Pancreas (tissue), 10 donors: ENCODE measurements at regions not wholly inside any gene's neighbourhood (a gene's known extent, or its start where the extent isn't known, plus 50 kb on each side); places are given as distances from the start of the nearest gene placed in this dataset.

Source experiments
- ATAC-seq, 4 donors: fragments of 200-7000 bp; cut with Tn5 transposase; one replicate each; pipeline versions ENCODE4 v1.8.0 to v1.9.1; 2020; ENCODE audit warnings: mild to moderate bottlenecking in 4 of 4, moderate library complexity in 4 of 4
- DNase-seq, 6 donors: peaks; one replicate each; pipeline ENCODE4 v3.0.0-alpha.2; 2020
- FAIRE-seq: peaks from 2 replicates; lab custom pipeline; 2012; peaks lifted over from hg19 to GRCh38; lab: Jason Lieb, UNC
- H3K27ac ChIP-seq, 4 donors: fragments of 200-600 bp; sonication (generic); 1 replicate in 3 of 4; 2 replicates in 1 of 4; pipeline versions ENCODE4 v1.5.0 to v1.8.0; 2020
- H3K27me3 ChIP-seq, 4 donors: fragments of 200-600 bp; one replicate each; pipeline ENCODE4 v1.8.0; 2021
- H3K36me3 ChIP-seq, 3 donors: fragments of 200-600 bp; sonication (generic) in 1 of 3; one replicate each; pipeline versions ENCODE4 v1.5.0 to v1.8.0; 2020 to 2021
- H3K4me1 ChIP-seq, 3 donors: fragments of 200-600 bp; one replicate each; pipeline ENCODE4 v1.8.0; 2021
- H3K4me3 ChIP-seq, 4 donors: fragments of 200-600 bp; sonication (generic) in 2 of 4; one replicate each; pipeline versions ENCODE4 v1.5.0 to v1.8.0; 2020 to 2021
- H3K9me3 ChIP-seq, 4 donors: fragments of 200-600 bp; one replicate each; pipeline ENCODE4 v1.8.0; 2021
- WGBS, 2 donors: extraction: QIAGEN DNeasy Blood & Tissue Kit; methylation state at CpG; one replicate each; pipeline ENCODE4 v1.1.7; 2013; 5-methylcytosine and 5-hydroxymethylcytosine counted together
- intact Hi-C, 3 donors: fragments of 100-400 bp; cut with DNase I; formaldehyde crosslinking; loops; one replicate each; pipeline versions ENCODE4 v1.11.1 to v1.14.2; 2022
- TF ChIP-seq, protein P1 (sequence below), 4 donors: fragments of 200-600 bp; sonication (generic) in 3 of 4; IDR thresholded peaks; one replicate each; pipeline versions ENCODE4 v1.5.0 to v1.8.0; 2021; ENCODE audit warnings: antibody characterized with exemption in 4 of 4
- donor health status: healthy with polysubstance abuse.
- donor health status: DM: no; HTN: no; CAD: no; lungs with moderate emphysema.
- donor health status: DM: no; HTN: no; CAD: no.
- donor health status: control.
- donor health status: control.
- donor health status: Bipolar disorder and iron deficiency.
- donor health status: DM: yes; HTN: yes; CAD: no.
- donor health status: DM: no; HTN: no; CAD: no.
- donor health status: DM: no; HTN: no; CAD: no.
- donor health status: DM: yes; HTN: yes; CAD: no.

DNA sequence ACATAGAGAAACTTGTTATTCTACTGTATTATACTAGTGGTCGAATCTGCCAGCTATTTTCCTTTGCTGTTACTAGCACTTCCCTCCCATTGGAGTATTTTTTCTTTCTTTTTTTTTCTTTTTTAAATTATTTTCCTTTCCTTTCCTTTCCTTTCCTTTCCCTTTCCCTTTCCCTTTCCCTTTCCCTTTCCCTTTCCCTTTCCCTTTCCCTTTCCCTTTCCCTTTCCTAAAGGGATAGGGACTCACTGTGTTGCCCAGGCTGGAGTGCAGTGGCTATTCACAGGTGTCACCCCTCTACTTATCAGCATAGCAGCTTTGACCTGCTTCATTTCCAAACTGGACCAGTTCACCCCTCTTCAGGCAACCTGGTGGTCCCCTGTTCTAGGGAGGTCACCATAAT is 212.6 kb upstream of the SP4 start:
- TF ChIP-seq, protein P1, sequence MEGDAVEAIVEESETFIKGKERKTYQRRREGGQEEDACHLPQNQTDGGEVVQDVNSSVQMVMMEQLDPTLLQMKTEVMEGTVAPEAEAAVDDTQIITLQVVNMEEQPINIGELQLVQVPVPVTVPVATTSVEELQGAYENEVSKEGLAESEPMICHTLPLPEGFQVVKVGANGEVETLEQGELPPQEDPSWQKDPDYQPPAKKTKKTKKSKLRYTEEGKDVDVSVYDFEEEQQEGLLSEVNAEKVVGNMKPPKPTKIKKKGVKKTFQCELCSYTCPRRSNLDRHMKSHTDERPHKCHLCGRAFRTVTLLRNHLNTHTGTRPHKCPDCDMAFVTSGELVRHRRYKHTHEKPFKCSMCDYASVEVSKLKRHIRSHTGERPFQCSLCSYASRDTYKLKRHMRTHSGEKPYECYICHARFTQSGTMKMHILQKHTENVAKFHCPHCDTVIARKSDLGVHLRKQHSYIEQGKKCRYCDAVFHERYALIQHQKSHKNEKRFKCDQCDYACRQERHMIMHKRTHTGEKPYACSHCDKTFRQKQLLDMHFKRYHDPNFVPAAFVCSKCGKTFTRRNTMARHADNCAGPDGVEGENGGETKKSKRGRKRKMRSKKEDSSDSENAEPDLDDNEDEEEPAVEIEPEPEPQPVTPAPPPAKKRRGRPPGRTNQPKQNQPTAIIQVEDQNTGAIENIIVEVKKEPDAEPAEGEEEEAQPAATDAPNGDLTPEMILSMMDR (IDR thresholded peaks at IDR 0.05): no peak
- intact Hi-C loops: no loop called here
- Histone ChIP-seq H3K27ac (no peak overlapping the region), H3K36me3 (no peaks in the 10 kb centered on the region), H3K4me3 (no peak overlapping the region), H3K4me1 (no peaks in the 10 kb centered on the region), H3K27me3 (no peaks in the 10 kb centered on the region), H3K9me3 (no peaks in the 10 kb centered on the region)
- DNase-seq: no peak
- ATAC-seq: no peak
- FAIRE-seq: no peak
- 94% methylated on average over 1 of the region's 1 CpG for WGBS, 2 donors

DNA sequence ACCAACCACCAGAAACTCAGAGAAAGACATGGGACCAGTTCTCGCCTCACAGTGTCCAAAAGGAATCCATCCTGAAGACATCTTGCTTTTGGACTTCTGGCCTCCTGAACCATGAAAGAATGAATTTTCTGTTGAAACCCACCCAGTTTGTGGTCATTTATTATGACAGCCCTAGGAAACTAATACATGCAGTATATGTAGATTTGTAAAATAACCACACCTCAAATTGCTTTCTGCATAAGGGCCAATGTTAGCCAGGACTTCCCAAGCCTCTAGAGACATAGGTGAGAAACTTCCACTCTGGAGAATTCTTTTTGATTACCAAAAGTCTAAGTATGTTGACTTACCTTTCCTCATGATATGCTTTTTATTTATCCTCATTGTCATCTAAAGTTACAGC is 210.5 kb upstream of the SP4 start:
- Histone ChIP-seq H3K4me3 (no peak overlapping the region), H3K4me1 (no peaks in the 10 kb centered on the region), H3K36me3 (no peaks in the 10 kb centered on the region), H3K27me3 (no peaks in the 10 kb centered on the region), H3K27ac (no peak overlapping the region), H3K9me3 (no peaks in the 10 kb centered on the region)
- ATAC-seq: no peak
- TF ChIP-seq, protein P1 (IDR thresholded peaks at IDR 0.05): no peak
- no peak for DNase-seq
- intact Hi-C loops: no loop called here
- FAIRE-seq: no peak
- 57 to 90% methylated on average over 1 of the region's 1 CpG for WGBS, 2 donors

DNA sequence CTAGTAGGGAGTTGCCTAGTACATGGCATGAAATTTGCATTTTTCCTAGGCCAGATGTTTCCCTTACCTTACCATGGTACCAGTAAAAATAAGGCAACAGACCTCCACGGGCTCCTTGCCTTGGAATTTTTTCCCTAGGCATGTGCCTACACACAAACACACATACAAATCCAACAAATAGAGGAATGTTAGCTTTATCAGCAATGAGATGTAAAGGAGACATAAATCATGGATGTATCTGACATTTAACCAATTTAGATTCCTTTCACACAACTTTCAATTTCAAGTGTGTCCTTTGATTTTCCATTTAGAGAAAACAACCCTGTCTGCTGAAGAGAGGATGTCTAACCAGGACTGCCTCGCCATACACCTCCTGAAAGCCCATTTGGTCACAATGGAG is 209.7 kb upstream of the SP4 start:
- intact Hi-C loops: no loop called here
- Histone ChIP-seq H3K27me3 (no peaks in the 10 kb centered on the region), H3K4me1 (no peaks in the 10 kb centered on the region), H3K9me3 (no peaks in the 10 kb centered on the region), H3K36me3 (no peaks in the 10 kb centered on the region), H3K27ac (no peak overlapping the region), H3K4me3 (no peak overlapping the region)
- DNase-seq (no peak), ATAC-seq (no peak), FAIRE-seq (no peak)
- TF ChIP-seq, protein P1 (IDR thresholded peaks at IDR 0.05): no peak
- 58 to 62% methylated on average over 2 of the region's 2 CpGs for WGBS, 2 donors

DNA sequence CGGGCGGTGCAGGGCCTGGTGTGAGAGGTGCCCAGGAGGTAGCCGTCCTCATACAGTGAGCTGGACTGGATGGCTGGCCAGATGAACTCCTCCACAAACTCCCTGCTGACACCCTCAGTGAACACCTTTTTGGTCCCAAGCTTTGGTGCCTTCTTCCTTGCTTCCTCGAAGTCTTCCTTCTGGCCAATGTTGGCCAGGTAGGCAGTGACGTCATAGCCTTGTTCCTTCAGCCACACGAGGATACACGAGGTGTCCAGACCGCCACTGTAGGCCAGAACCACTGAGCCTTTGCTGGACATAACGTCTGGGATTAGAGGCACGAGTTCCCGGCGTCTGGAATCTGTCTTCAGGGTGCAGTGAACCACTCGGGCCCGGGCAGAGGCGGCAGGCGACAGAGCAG is 206.8 kb upstream of the SP4 start:
- no peak for ATAC-seq
- no peak for FAIRE-seq
- H3K27ac ChIP-seq: no peak overlapping the region
- intact Hi-C loops: no loop called here
- H3K4me1 ChIP-seq: no peaks in the 10 kb centered on the region
- TF ChIP-seq, protein P1 (IDR thresholded peaks at IDR 0.05): no peak
- H3K27me3 ChIP-seq: no peaks in the 10 kb centered on the region
- H3K4me3 ChIP-seq: no peak overlapping the region
- no peaks in the 10 kb centered on the region for H3K36me3 ChIP-seq
- 71 to 79% methylated on average over 16 of the region's 16 CpGs for WGBS, 2 donors
- no peak for DNase-seq
- H3K9me3 ChIP-seq: no peaks in the 10 kb centered on the region

DNA sequence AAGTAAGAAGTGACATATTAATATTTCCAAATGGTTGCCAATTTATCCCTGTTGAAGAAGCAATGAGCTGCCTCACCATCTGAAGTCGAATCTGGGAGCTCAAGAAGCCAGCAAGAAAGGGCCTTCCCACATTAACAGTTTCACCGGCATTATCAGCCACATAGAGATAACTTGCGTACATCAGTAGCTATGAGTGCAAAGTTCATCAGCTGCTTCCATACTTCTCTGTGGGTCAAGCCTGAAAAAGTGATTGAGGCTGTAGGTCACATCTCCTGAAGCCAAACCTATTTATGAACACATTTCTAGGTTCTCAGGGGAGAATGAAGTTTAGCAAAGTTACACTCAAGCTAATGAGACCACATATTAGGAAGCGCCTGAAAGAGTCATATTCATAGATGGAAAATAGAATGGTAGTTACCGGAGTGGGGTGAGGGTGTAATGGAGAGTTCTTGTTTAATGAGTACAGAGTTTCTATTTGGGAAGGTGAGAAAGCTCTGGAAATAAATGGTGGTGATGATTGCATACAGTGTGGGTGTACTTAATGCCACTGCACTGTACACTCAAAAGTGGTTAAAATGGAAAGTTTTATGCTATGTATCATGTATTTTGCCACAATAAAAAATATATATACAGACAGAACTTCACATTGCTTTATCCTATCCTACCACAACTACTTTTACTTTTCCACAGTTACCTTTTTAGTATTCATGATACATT is 189.3 kb upstream of the SP4 start:
- Histone ChIP-seq H3K9me3 (no peaks in the 10 kb centered on the region), H3K4me3 (no peak overlapping the region), H3K27me3 (peaks cover 0 to 6% (median 3%) of the 10 kb centered on the region in 4 donors), H3K36me3 (no peaks in the 10 kb centered on the region), H3K27ac (no peak overlapping the region), H3K4me1 (no peaks in the 10 kb centered on the region)
- ATAC-seq: no peak
- intact Hi-C loops: no loop called here
- DNase-seq: no peak
- WGBS, 2 donors: 58 to 60% methylated on average over 5 of the region's 5 CpGs
- TF ChIP-seq, protein P1 (IDR thresholded peaks at IDR 0.05): no peak
- no peak for FAIRE-seq
